Lower leg skin (tissue), 3 donors: ENCODE measurements at regions not wholly inside any gene's neighbourhood (a gene's known extent, or its start where the extent isn't known, plus 50 kb on each side); places are given as distances from the start of the nearest gene placed in this dataset.
"Not testable (repeated sequence)": the region's sequence is repeated elsewhere in the genome, so short reads cannot be mapped to it uniquely, and the experiment has no call there.

Experiments used
- POLR2A ChIP-seq, 2 donors: fragments of 450-650 bp; IDR thresholded peaks; one replicate each; pipeline ENCODE4 v1.6.1; 2016 to 2017; ENCODE audit warnings: antibody characterized with exemption in 2 of 2, mild to moderate bottlenecking in 1 of 2, moderate library complexity in 1 of 2
- TF ChIP-seq, protein P1 (sequence below), 3 donors: fragments of 450-650 bp; IDR thresholded peaks; one replicate each; pipeline ENCODE4 v1.5.1; 2016; ENCODE audit warnings: antibody characterized with exemption in 3 of 3, mild to moderate bottlenecking in 3 of 3, moderate library complexity in 2 of 3

DNA sequence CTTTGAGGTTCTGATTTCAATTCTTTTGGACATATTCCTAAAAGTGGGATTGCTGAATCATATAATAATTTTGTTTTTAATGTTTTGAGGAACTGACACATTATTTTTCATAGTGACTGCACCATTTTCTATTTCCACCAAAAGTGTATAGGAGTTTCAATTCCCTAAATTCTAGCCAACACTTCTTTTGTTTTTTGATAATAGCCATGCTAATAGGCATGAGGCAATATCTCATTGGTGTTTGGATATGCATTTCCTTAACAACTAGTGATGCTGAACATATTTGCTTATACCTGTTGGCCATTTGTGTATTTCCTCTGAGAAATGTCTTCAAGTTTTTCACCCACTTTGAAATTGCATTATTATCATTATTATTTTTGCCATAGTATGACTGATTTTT is 186.4 kb upstream of the POTEB3 start:
- TF ChIP-seq, protein P1, sequence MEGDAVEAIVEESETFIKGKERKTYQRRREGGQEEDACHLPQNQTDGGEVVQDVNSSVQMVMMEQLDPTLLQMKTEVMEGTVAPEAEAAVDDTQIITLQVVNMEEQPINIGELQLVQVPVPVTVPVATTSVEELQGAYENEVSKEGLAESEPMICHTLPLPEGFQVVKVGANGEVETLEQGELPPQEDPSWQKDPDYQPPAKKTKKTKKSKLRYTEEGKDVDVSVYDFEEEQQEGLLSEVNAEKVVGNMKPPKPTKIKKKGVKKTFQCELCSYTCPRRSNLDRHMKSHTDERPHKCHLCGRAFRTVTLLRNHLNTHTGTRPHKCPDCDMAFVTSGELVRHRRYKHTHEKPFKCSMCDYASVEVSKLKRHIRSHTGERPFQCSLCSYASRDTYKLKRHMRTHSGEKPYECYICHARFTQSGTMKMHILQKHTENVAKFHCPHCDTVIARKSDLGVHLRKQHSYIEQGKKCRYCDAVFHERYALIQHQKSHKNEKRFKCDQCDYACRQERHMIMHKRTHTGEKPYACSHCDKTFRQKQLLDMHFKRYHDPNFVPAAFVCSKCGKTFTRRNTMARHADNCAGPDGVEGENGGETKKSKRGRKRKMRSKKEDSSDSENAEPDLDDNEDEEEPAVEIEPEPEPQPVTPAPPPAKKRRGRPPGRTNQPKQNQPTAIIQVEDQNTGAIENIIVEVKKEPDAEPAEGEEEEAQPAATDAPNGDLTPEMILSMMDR (IDR thresholded peaks at IDR 0.05): not testable (repeated sequence)
- not testable (repeated sequence) for TF ChIP-seq POLR2A (IDR thresholded peaks at IDR 0.05)
